A673 (cell line): ENCODE measurements at regions not wholly inside any gene's neighbourhood (a gene's known extent, or its start where the extent isn't known, plus 50 kb on each side); places are given as distances from the start of the nearest gene placed in this dataset.

ENCODE experiments used
- BruUV-seq: library from RNA; stranded (reverse); fragments of 400-500 nt; replicated peaks from 2 replicates; lab custom pipeline; 2021; lab: Mats Ljungman, UMichigan
- CTCF ChIA-PET: fragments of 300-600 bp; sonication (Branson Sonifier 250); formaldehyde crosslinking; loops from one replicate; lab custom pipeline; 2022; ENCODE audit warnings: antibody characterized with exemption; lab: Charles Lee
- POLR2A ChIA-PET: fragments of 300-600 bp; sonication (Branson Sonifier 250); formaldehyde crosslinking; loops from one replicate; lab custom pipeline; 2022; ENCODE audit warnings: antibody characterized with exemption; ENCODE audit not compliant: low non-redundant PET; lab: Charles Lee
- DNase-seq: peaks from one replicate; pipeline ENCODE4 v3.0.0-alpha.2; 2015; ENCODE audit warnings: low spot score
- H3K27ac ChIP-seq: fragments of 200-600 bp; sonication (generic); 2 replicates; pipeline ENCODE4 v1.5.1; 2016; ENCODE audit warnings: mixed run types, low read depth, mild to moderate bottlenecking, mixed read lengths, antibody characterized with exemption, low read length; ENCODE audit not compliant: poor library complexity, severe bottlenecking
- H3K27me3 ChIP-seq: fragments of 200-600 bp; sonication (generic); replicated peaks from 2 replicates; pipeline ENCODE4 v1.6.1; 2017; ENCODE audit warnings: mixed run types, low read depth, mild to moderate bottlenecking, mixed read lengths, antibody characterized with exemption, low read length; ENCODE audit not compliant: insufficient read depth, poor library complexity
- H3K36me3 ChIP-seq: fragments of 200-600 bp; sonication (generic); 2 replicates; pipeline ENCODE4 v1.6.1; 2016; ENCODE audit warnings: mixed run types, mild to moderate bottlenecking, mixed read lengths, antibody characterized with exemption, low read length; ENCODE audit not compliant: insufficient read depth, poor library complexity, severe bottlenecking
- H3K4me1 ChIP-seq: fragments of 200-600 bp; sonication (generic); 2 replicates; pipeline ENCODE4 v1.6.1; 2017; ENCODE audit warnings: mixed run types, mild to moderate bottlenecking, mixed read lengths, antibody characterized with exemption, low read length; ENCODE audit not compliant: insufficient read depth, poor library complexity, severe bottlenecking
- H3K4me3 ChIP-seq: fragments of 200-600 bp; sonication (generic); 2 replicates; pipeline ENCODE4 v1.5.1; 2016; ENCODE audit warnings: low read depth, mixed run types, mild to moderate bottlenecking, mixed read lengths, low read length; ENCODE audit not compliant: poor library complexity, severe bottlenecking
- H3K9me3 ChIP-seq: fragments of 200-600 bp; sonication (generic); 2 replicates; pipeline ENCODE4 v1.6.1; 2016; ENCODE audit warnings: mixed run types, low read depth, mild to moderate bottlenecking, mixed read lengths, antibody characterized with exemption, low read length; ENCODE audit not compliant: poor library complexity, severe bottlenecking
- CTCF ChIP-seq: fragments of 300-800, 200-600 bp; sonication (generic); conservative IDR thresholded peaks from 2 replicates; pipeline ENCODE4 v1.5.1; 2017; ENCODE audit warnings: low read depth, mild to moderate bottlenecking, antibody characterized with exemption, low read length, moderate library complexity, mixed read lengths
- EZH2 ChIP-seq: fragments of 200-600 bp; sonication (generic); IDR thresholded peaks from 2 replicates; pipeline ENCODE4 v1.6.1; 2017; ENCODE audit warnings: borderline replicate concordance, low read depth, mild to moderate bottlenecking, mixed read lengths, antibody characterized with exemption, low read length; ENCODE audit not compliant: poor library complexity, severe bottlenecking
- intact Hi-C: fragments of 100-400 bp; cut with micrococcal nuclease; formaldehyde crosslinking; loops from one replicate; pipeline ENCODE4 v1.10.0; 2022; ENCODE audit not compliant: unreplicated experiment

- no peak for DNase-seq
- H3K27me3 ChIP-seq, result no peaks in the 10 kb centered on the region
- H3K36me3 ChIP-seq, result peaks cover 40% of the 10 kb centered on the region
- intact Hi-C loops, result no loop called here
- POLR2A ChIA-PET, result no interaction called here
- TF ChIP-seq EZH2, result no peak
- TF ChIP-seq CTCF, result no peak
- no peak overlapping the region for H3K27ac ChIP-seq
- CTCF ChIA-PET, result no interaction called here
- no TSS peak for BruUV-seq
- H3K9me3 ChIP-seq, result peaks cover 63% of the 10 kb centered on the region
- H3K4me3 ChIP-seq, result no peak overlapping the region
- peaks cover 4% of the 10 kb centered on the region for H3K4me1 ChIP-seq
Observed at GRCh38 chr1:177723533-177723932, 246.3 kb downstream of the SEC16B start.

GRCh38 chr1:177710696-177711620 lies 258.9 kb downstream of the SEC16B start:
- intact Hi-C loops, result no loop called here
- Histone ChIP-seq H3K9me3 (no peaks in the 10 kb centered on the region), H3K27me3 (no peaks in the 10 kb centered on the region), H3K36me3 (no peaks in the 10 kb centered on the region), H3K4me3 (no peak overlapping the region), H3K27ac (no peak overlapping the region), H3K4me1 (peaks cover 33% of the 10 kb centered on the region)
- TF ChIP-seq EZH2 (no peak), CTCF (no peak)
- CTCF ChIA-PET, result no interaction called here
- no peak for DNase-seq
- no TSS peak for BruUV-seq
- POLR2A ChIA-PET, result no interaction called here

- CTCF ChIA-PET, result no interaction called here
Observed at GRCh38 chr1:177708406-177708805, 261.5 kb downstream of the SEC16B start.

More at GRCh38 chr1:177708406-177708805, 261.5 kb downstream of the SEC16B start:
- no peaks in the 10 kb centered on the region for H3K9me3 ChIP-seq
- no peak for DNase-seq
- POLR2A ChIA-PET, result no interaction called here
- no peaks in the 10 kb centered on the region for H3K27me3 ChIP-seq
- H3K4me3 ChIP-seq, result no peak overlapping the region
- H3K36me3 ChIP-seq, result no peaks in the 10 kb centered on the region
- intact Hi-C loops, result no loop called here
- TF ChIP-seq EZH2 (no peak), CTCF (no peak)
- BruUV-seq, result no TSS peak
- no peak overlapping the region for H3K27ac ChIP-seq
- H3K4me1 ChIP-seq, result peaks cover 31% of the 10 kb centered on the region
